GM23248 (cell line): ENCODE measurements at regions not wholly inside any gene's neighbourhood (a gene's known extent, or its start where the extent isn't known, plus 50 kb on each side); places are given as distances from the start of the nearest gene placed in this dataset.

Experiments
- DNase-seq: peaks from one replicate; pipeline ENCODE4 v3.0.0-alpha.2; 2015
- H2AFZ ChIP-seq: fragments of 200-600 bp; sonication (generic); 2 replicates; pipeline ENCODE4 v1.6.1; 2016; ENCODE audit warnings: antibody characterized with exemption
- H3F3A ChIP-seq: fragments of 200-600 bp; sonication (generic); 2 replicates; pipeline ENCODE4 v1.6.1; 2016; ENCODE audit warnings: mild to moderate bottlenecking, antibody characterized with exemption, mixed run types; ENCODE audit not compliant: insufficient read depth
- H3K27ac ChIP-seq: fragments of 200-600 bp; sonication (generic); 2 replicates; pipeline ENCODE4 v1.5.1; 2016; ENCODE audit warnings: mild to moderate bottlenecking
- H3K27me3 ChIP-seq: fragments of 200-600 bp; sonication (generic); replicated peaks from 2 replicates; pipeline ENCODE4 v1.6.1; 2016; ENCODE audit warnings: mild to moderate bottlenecking; ENCODE audit not compliant: insufficient read depth
- H3K36me3 ChIP-seq: fragments of 200-600 bp; sonication (generic); 2 replicates; pipeline ENCODE4 v1.6.1; 2016; ENCODE audit warnings: low read depth, mild to moderate bottlenecking
- H3K4me1 ChIP-seq: fragments of 200-600 bp; sonication (generic); 2 replicates; pipeline ENCODE4 v1.6.1; 2016; ENCODE audit warnings: mild to moderate bottlenecking; ENCODE audit not compliant: insufficient read depth
- H3K4me2 ChIP-seq: fragments of 200-600 bp; sonication (generic); one replicate; pipeline ENCODE4 v1.6.1; 2016; ENCODE audit warnings: mild to moderate bottlenecking; ENCODE audit not compliant: unreplicated experiment
- H3K4me3 ChIP-seq: fragments of 200-600 bp; sonication (generic); 2 replicates; pipeline ENCODE4 v1.5.1; 2016; ENCODE audit warnings: mild to moderate bottlenecking
- H3K79me2 ChIP-seq: fragments of 200-600 bp; sonication (generic); 2 replicates; pipeline ENCODE4 v1.6.1; 2016; ENCODE audit warnings: mild to moderate bottlenecking; ENCODE audit not compliant: insufficient read depth
- H3K9ac ChIP-seq: fragments of 200-600 bp; sonication (generic); 2 replicates; pipeline ENCODE4 v1.6.1; 2016; ENCODE audit warnings: mild to moderate bottlenecking
- H3K9me2 ChIP-seq: fragments of 200-600 bp; sonication (generic); 2 replicates; pipeline ENCODE4 v1.6.1; 2016; ENCODE audit warnings: mixed run types, mild to moderate bottlenecking, moderate library complexity; ENCODE audit not compliant: insufficient read depth
- H3K9me3 ChIP-seq: fragments of 200-600 bp; sonication (generic); one replicate; pipeline ENCODE4 v1.6.1; 2017; ENCODE audit warnings: low read depth
- H4K20me1 ChIP-seq: fragments of 200-600 bp; sonication (generic); 2 replicates; pipeline ENCODE4 v1.6.0; 2016; ENCODE audit not compliant: insufficient read depth
- EZH2 ChIP-seq: fragments of 200-600 bp; sonication (generic); IDR thresholded peaks from 2 replicates; pipeline ENCODE4 v1.6.1; 2018; ENCODE audit warnings: antibody characterized with exemption, mild to moderate bottlenecking; ENCODE audit not compliant: insufficient read depth, poor library complexity, severe bottlenecking
- EZH2phosphoT487 ChIP-seq: fragments of 200-600 bp; sonication (generic); IDR thresholded peaks from 2 replicates; pipeline ENCODE4 v1.6.1; 2018; ENCODE audit warnings: antibody characterized with exemption, moderate library complexity, mild to moderate bottlenecking, low read depth; ENCODE audit not compliant: insufficient read depth
- WGBS, 2 experiments: methylation state at CpG; one replicate each; pipeline ENCODE4 v1.1.6; 2015 to 2017; ENCODE audit warnings: low lambda C conversion rate in 2 of 2, low coverage in 1 of 2; ENCODE audit errors: missing lambda C conversion rate in 2 of 2; 5-methylcytosine and 5-hydroxymethylcytosine counted together
- in situ Hi-C: fragments of 300-500 bp; cut with MboI; formaldehyde crosslinking; loops from 2 replicates; pipeline ENCODE4 v1.15.0; 2020

DNA sequence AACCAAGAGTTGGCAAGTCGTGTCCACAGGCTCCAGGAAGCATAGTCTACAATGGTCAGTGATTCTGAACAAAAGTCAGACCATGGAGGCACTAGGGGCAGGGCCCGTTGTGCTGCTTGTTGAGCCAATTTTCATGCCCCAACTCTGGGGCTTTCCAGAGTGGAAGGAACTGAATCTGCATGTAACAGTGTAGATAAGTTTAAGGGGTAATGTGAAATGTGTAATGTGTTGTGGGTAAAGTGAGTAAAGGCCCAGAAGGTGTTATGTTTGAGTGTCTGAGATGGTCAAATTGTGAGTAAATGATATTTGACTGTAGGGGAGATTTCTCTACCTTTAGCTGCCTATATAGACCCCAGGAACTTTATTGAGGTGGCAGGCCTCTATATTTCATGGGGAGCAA, 1336.5 kb upstream of the SLC39A10 start:
- no peak for DNase-seq
- H3K4me1 ChIP-seq: no peaks in the 10 kb centered on the region
- no peaks in the 10 kb centered on the region for H3K27me3 ChIP-seq
- H3K4me2 ChIP-seq: no peak overlapping the region
- no peaks in the 10 kb centered on the region for H3K9me3 ChIP-seq
- no peaks in the 10 kb centered on the region for H4K20me1 ChIP-seq
- H3K9ac ChIP-seq: no peak overlapping the region
- in situ Hi-C loops: no loop called here
- WGBS, 2 experiments: 11 to 15% methylated on average over 2 of the region's 2 CpGs
- no peak overlapping the region for H3K27ac ChIP-seq
- no peak overlapping the region for H2AFZ ChIP-seq
- no peak for TF ChIP-seq EZH2phosphoT487
- TF ChIP-seq EZH2: no peak
- H3F3A ChIP-seq: no peaks in the 10 kb centered on the region
- no peaks in the 10 kb centered on the region for H3K9me2 ChIP-seq
- no peaks in the 10 kb centered on the region for H3K36me3 ChIP-seq
- H3K79me2 ChIP-seq: no peaks in the 10 kb centered on the region
- H3K4me3 ChIP-seq: no peak overlapping the region

DNA sequence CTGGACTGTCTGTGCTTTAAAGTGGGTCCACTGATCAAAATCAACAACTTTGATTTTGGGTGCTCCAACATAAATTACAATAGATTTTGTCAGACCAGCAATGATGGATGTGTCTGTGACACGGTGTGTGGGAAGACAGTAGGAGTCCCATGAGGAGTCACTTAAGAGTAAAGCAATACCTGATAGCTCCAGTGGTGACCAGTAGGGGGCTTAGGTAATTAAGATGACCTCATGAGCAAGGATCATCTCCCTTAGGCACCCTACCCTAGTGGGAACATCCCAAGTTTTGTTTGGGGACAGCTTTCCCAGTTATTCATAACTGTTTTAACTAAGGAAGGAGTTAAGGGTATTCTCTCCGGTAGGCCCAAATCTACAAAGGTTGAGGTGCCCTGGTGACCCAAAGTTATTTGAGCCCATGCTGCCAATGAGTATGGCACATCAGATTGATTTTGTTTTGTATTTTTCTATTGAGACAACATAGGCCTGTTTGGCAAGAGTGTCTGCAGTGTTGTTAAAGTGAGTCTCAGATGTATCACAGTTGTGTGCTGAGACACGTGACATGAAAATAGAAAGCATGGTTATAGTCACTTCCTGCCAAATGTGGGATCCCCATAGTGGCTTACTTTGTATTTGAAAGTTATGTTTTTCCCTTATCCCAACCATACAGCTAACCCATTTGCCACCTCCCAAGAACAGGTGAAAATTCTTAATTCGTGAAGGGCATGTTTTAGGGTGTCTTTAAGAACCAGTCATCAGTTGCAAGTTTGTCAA, 1337.6 kb upstream of the SLC39A10 start:
- 32 to 34% methylated on average over 4 of the region's 4 CpGs for WGBS, 2 experiments
- no peak for TF ChIP-seq EZH2phosphoT487
- no peak for TF ChIP-seq EZH2
- in situ Hi-C loops: no loop called here

DNA sequence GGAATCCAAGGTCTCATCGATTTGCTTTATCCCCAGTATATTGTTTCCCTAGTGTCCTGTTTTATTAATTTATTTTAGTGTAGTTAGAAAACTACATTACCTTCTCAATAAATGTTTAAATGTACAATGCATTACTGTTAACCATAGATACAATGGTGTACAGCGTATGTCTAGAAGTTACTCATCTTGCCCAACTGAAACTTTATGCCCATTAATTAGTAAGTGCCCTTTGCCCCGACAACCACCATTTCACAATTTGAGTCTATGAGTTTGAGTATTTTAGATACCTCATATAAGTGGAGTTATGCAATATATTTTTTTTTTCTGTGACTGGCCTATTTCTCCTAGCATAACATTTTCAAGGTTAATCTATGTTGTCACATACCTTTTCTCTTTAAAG, 1343.0 kb upstream of the SLC39A10 start:
- H3K27me3 ChIP-seq: no peaks in the 10 kb centered on the region
- H4K20me1 ChIP-seq: no peaks in the 10 kb centered on the region
- TF ChIP-seq EZH2 (no peak), EZH2phosphoT487 (no peak)
- DNase-seq: no peak
- no peaks in the 10 kb centered on the region for H3K4me1 ChIP-seq
- H3K4me2 ChIP-seq: no peak overlapping the region
- H3K9me2 ChIP-seq: no peaks in the 10 kb centered on the region
- no peak overlapping the region for H3K27ac ChIP-seq
- no peaks in the 10 kb centered on the region for H3K79me2 ChIP-seq
- in situ Hi-C loops: no loop called here
- no peaks in the 10 kb centered on the region for H3K36me3 ChIP-seq
- H3K4me3 ChIP-seq: no peak overlapping the region
- no peaks in the 10 kb centered on the region for H3F3A ChIP-seq
- WGBS, 2 experiments: 39 to 41% methylated on average over 3 of the region's 3 CpGs
- no peaks in the 10 kb centered on the region for H3K9me3 ChIP-seq
- no peak overlapping the region for H3K9ac ChIP-seq
- no peak overlapping the region for H2AFZ ChIP-seq

More for the DNA sequence above, 1337.6 kb upstream of the SLC39A10 start:
- no peak overlapping the region for H3K4me2 ChIP-seq
- H3F3A ChIP-seq: no peaks in the 10 kb centered on the region
- no peaks in the 10 kb centered on the region for H3K9me2 ChIP-seq
- H4K20me1 ChIP-seq: no peaks in the 10 kb centered on the region
- H3K27me3 ChIP-seq: no peaks in the 10 kb centered on the region
- no peaks in the 10 kb centered on the region for H3K9me3 ChIP-seq
- no peak for DNase-seq
- H3K9ac ChIP-seq: no peak overlapping the region
- H3K4me3 ChIP-seq: no peak overlapping the region
- no peaks in the 10 kb centered on the region for H3K36me3 ChIP-seq
- no peaks in the 10 kb centered on the region for H3K79me2 ChIP-seq
- H3K4me1 ChIP-seq: no peaks in the 10 kb centered on the region
- H2AFZ ChIP-seq: no peak overlapping the region
- H3K27ac ChIP-seq: no peak overlapping the region

DNA sequence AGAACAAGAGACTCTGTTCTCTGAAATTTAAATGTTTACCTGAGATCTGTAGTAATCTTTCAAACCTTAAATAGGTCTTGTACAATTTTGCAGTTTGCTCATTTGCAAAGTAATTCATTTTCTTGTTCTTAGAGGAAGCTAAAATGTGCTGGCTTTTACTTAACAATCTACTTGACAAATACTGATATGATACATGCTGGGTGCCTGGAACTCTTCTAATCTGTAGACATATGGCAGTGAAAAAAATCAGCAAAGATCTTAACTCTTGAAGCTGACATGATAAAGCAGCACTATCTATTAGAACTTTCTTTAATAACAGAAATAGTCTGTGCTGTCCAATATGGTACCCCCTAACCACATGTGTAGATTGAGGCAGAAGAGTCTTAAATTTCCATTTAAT, 1352.8 kb upstream of the SLC39A10 start:
- DNase-seq: no peak
- no peaks in the 10 kb centered on the region for H3K79me2 ChIP-seq
- H3K4me3 ChIP-seq: no peak overlapping the region
- H4K20me1 ChIP-seq: no peaks in the 10 kb centered on the region
- in situ Hi-C loops: no loop called here
- no peaks in the 10 kb centered on the region for H3K27me3 ChIP-seq
- peaks cover 4% of the 10 kb centered on the region for H3K9me3 ChIP-seq
- H3K9me2 ChIP-seq: no peaks in the 10 kb centered on the region
- H3K4me1 ChIP-seq: no peaks in the 10 kb centered on the region
- H3K36me3 ChIP-seq: no peaks in the 10 kb centered on the region
- no peaks in the 10 kb centered on the region for H3F3A ChIP-seq
- no peak overlapping the region for H2AFZ ChIP-seq
- H3K27ac ChIP-seq: no peak overlapping the region
- H3K4me2 ChIP-seq: no peak overlapping the region
- no peak for TF ChIP-seq EZH2
- no peak for TF ChIP-seq EZH2phosphoT487
- H3K9ac ChIP-seq: no peak overlapping the region

DNA sequence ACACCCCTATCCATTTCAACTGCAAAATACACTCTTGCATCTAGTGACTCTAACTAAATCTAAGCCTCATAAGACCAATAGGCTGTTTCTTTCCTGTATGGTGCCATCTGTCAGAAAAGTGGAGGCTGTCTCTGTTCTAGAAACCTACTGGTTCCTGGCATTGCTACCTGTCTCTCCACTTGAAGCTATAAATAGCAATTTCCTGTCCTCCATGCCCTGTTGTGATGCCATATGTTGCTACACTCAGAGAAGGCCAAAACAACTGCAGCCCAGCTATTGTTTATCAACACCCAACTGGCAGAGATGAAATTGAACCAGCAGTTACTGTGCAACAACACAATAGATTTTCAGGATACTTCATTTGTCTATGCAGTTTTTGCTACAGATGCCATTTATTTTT, 1355.1 kb upstream of the SLC39A10 start:
- H3K9ac ChIP-seq: no peak overlapping the region
- no peak overlapping the region for H3K4me3 ChIP-seq
- in situ Hi-C loops: no loop called here
- H3K4me1 ChIP-seq: no peaks in the 10 kb centered on the region
- no peak for DNase-seq
- H3K27ac ChIP-seq: no peak overlapping the region
- no peaks in the 10 kb centered on the region for H3K79me2 ChIP-seq
- no peaks in the 10 kb centered on the region for H3K36me3 ChIP-seq
- no peak for TF ChIP-seq EZH2phosphoT487
- no peak for TF ChIP-seq EZH2
- no peaks in the 10 kb centered on the region for H3F3A ChIP-seq
- no peaks in the 10 kb centered on the region for H3K27me3 ChIP-seq
- H3K9me2 ChIP-seq: no peaks in the 10 kb centered on the region
- H4K20me1 ChIP-seq: no peaks in the 10 kb centered on the region
- H2AFZ ChIP-seq: no peak overlapping the region
- H3K9me3 ChIP-seq: no peaks in the 10 kb centered on the region
- H3K4me2 ChIP-seq: no peak overlapping the region
